Muscle layer of duodenum (tissue), 2 donors: ENCODE measurements at regions not wholly inside any gene's neighbourhood (a gene's known extent, or its start where the extent isn't known, plus 50 kb on each side); places are given as distances from the start of the nearest gene placed in this dataset.
A peak's percentile ranks its signal among the peaks of the same experiment; 100 is the strongest.

Experiments
- H3K27ac ChIP-seq: one replicate; pipeline ENCODE4 v1.7.0; 2013; ENCODE audit warnings: mild to moderate bottlenecking, low read length
- H3K27me3 ChIP-seq: one replicate; pipeline ENCODE4 v1.7.0; 2013; ENCODE audit warnings: low read depth, mild to moderate bottlenecking, control low read depth, low read length
- H3K36me3 ChIP-seq, 2 donors: one replicate each; pipeline ENCODE4 v1.7.0; 2013; ENCODE audit warnings: low read length in 2 of 2, control low read depth in 1 of 2, mild to moderate bottlenecking in 1 of 2; ENCODE audit not compliant: insufficient read depth in 2 of 2, control insufficient read depth in 1 of 2
- H3K4me1 ChIP-seq, 2 donors: one replicate each; pipeline ENCODE4 v1.7.0; 2013; ENCODE audit warnings: low read length in 2 of 2, mild to moderate bottlenecking in 2 of 2, control low read depth in 1 of 2, moderate library complexity in 1 of 2; ENCODE audit not compliant: insufficient read depth in 2 of 2, control insufficient read depth in 1 of 2
- H3K4me3 ChIP-seq, 2 donors: one replicate each; pipeline ENCODE4 v1.7.0; 2013; ENCODE audit warnings: low read length in 2 of 2, low read depth in 1 of 2, mild to moderate bottlenecking in 1 of 2
- H3K9me3 ChIP-seq, 2 donors: one replicate each; pipeline ENCODE4 v1.7.0; 2013; ENCODE audit warnings: low read length in 2 of 2, control low read depth in 1 of 2, mild to moderate bottlenecking in 1 of 2; ENCODE audit not compliant: control insufficient read depth in 1 of 2
- donor health status: healthy.

DNA sequence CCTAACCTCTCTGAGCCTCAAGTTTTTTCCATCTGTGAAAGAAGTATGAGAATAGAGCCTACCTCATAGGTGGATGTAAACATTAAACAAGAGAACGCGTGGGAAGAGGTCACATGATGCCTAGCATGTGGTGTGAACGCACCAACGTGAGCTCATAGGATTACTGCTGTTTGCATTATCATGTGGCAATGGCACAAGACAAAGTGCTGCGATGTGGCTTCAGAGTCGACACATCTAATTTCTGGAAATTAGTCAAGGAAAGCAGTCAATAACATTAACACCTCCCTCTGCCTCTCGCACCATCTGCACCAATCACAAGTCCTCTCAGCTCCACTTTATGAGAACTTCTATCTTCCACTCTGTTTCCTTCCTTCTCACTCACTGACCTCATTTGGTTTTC is 489.7 kb downstream of the COG6 start:
- no peaks in the 10 kb centered on the region for H3K27me3 ChIP-seq
- H3K9me3 ChIP-seq = no peaks in the 10 kb centered on the region
- H3K36me3 ChIP-seq = no peaks in the 10 kb centered on the region
- H3K4me3 ChIP-seq = no peak overlapping the region
- H3K27ac ChIP-seq = no peak overlapping the region
- H3K4me1 ChIP-seq = peaks cover 0 to 7% of the 10 kb centered on the region in 2 donors

DNA sequence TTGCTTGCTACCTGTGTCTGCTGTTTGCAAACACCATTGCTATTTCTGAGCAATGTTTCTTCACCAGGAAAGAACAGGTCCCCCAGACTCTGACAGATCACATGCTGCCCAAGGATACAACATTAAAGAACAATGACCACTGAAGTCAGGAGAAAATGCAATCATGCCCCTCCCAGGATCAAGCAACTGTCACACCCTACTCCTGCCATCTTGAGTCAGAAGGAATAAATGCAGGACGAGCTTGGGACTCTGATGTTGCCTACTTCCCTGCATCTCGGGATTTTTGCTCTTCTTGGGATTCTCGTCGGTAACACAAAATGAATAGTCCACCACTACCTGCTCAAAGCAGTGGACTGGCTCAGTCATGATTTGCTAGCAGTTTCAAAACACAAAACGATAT is 490.6 kb downstream of the COG6 start:
- Histone ChIP-seq H3K27me3 (no peaks in the 10 kb centered on the region), H3K36me3 (no peaks in the 10 kb centered on the region), H3K27ac (no peak overlapping the region), H3K4me1 (peaks cover 0 to 7% of the 10 kb centered on the region in 2 donors), H3K9me3 (no peaks in the 10 kb centered on the region), H3K4me3 (no peak overlapping the region)

DNA sequence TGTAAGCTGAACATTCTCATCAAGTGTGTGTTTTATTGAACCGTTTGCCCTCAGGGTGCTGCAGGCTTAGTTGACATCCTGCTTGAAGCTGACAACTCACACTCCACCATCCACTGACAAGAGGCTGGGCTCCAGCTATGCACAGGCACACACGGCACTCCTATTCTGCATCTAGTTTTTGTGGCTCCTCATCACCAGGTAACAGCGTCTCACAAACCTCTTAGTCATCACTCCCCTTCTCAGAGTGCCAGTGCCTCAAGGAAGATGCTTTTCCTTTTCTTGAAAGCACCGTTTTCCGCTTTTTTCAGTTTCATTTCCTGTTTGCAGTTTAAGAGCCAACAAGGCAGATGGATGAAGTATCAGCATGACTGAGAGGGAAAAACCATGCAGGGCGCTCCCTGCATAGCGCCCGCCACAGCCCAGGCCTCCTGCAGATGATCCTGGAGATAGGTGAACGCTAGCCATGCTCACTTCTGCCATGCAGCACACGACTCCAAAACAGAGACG is 491.2 kb downstream of the COG6 start:
- Histone ChIP-seq H3K27ac (no peak overlapping the region), H3K36me3 (no peaks in the 10 kb centered on the region)

DNA sequence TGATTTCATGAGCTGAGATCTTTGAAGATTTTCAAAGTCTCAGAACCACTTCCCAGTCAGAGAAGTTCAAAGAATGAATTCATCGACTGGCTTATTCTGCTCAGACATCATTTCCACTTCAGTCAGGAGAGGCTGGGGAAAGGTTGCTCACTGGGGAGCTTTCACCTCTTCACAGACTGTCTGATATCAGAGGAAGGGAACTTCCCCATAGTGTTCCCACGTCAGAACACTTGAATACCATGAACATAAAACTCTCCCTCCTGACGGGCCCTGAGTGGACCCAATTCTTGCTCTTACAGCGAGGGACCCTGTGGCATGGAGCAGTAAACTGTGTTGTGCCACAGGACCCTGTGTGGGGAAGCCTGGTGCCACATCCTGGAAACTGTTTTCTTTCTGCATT is 492.6 kb downstream of the COG6 start:
- H3K27ac ChIP-seq = no peak overlapping the region
- H3K36me3 ChIP-seq = no peaks in the 10 kb centered on the region
- no peaks in the 10 kb centered on the region for H3K9me3 ChIP-seq
- no peaks in the 10 kb centered on the region for H3K27me3 ChIP-seq
- no peak overlapping the region for H3K4me3 ChIP-seq
- peaks cover 0 to 7% of the 10 kb centered on the region in 2 donors for H3K4me1 ChIP-seq

More for the DNA sequence above, 491.2 kb downstream of the COG6 start:
- Histone ChIP-seq H3K27me3 (no peaks in the 10 kb centered on the region), H3K9me3 (no peaks in the 10 kb centered on the region), H3K4me1 (peaks cover 0 to 7% of the 10 kb centered on the region in 2 donors), H3K4me3 (no peak overlapping the region)

DNA sequence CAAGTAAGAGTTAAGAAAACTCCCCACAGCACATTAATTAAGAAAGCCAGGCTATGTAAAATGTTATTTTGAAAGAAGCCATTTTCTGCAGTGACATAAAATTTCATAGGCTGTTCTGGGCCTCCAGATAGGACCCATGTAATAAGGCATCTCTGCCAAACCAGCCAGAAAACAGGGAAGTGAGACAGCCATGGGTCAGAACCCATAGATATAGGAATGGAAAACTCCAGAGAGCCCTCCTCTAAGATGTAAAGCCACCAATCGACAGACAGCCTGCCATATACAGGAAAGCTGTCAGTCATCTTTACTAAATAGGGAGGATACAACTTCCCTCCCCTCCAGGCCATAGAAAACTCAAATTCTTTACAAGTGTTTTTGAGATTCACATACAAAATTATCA is 493.3 kb downstream of the COG6 start:
- H3K4me3 ChIP-seq = no peak overlapping the region
- peak overlapping the region; percentile 76 for H3K27ac ChIP-seq
- H3K9me3 ChIP-seq = no peaks in the 10 kb centered on the region
- H3K36me3 ChIP-seq = no peaks in the 10 kb centered on the region
- H3K27me3 ChIP-seq = no peaks in the 10 kb centered on the region
- H3K4me1 ChIP-seq = peaks cover 0 to 7% of the 10 kb centered on the region in 2 donors

DNA sequence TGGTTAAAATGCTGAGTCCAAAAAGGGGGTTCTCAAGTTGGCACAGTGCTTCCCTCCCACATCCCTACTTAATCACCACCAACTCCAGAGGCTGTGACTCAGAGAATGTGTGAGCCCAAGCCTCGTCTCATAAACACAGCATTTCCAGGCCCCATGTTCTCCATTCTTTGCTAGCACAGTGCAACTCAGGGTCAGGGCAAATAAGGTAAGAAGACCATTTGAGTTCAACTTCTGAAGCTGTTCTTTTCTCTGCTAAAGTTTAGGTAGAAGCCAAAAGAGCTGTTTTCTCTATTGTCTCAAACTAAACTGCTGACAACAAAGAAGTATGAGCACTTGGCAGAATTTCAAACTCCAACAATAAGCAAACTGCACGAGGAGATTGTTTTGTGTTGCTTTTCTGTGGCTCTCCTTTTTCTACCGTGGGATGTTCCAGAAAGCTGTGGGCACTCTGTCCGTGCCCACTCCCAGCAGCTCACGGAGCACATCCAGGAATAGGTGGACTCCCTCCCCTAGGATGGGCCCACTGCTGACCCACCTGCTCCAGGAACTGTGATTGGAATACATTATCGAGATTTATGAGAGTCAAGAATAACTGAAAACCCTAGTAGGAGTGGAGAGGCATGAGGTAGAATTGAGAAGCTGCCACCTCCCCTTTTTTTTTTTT is 494.3 kb downstream of the COG6 start:
- H3K27ac ChIP-seq = peak overlapping the region; percentile 76
- no peaks in the 10 kb centered on the region for H3K27me3 ChIP-seq
- no peaks in the 10 kb centered on the region for H3K9me3 ChIP-seq
- H3K36me3 ChIP-seq = no peaks in the 10 kb centered on the region
- no peak overlapping the region for H3K4me3 ChIP-seq
- peaks cover 0 to 7% of the 10 kb centered on the region in 2 donors for H3K4me1 ChIP-seq

DNA sequence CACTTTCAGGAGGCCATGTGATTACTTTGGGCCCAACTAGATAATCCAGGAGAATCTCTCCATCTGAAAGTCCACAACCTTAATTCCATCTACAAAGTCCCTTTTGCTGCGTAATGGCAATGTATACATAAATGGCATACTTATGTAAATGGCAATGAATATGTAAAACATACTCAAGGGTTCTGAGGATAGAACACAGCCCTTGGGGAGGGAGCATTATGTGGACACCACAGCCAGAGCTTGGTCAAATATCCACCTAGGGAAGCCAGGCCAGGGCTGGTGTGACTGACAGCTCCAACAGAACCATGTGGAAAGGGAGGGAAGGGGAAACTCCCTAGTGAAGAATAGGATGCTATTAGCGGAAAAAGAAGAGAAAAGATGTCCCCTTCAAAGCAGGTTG is 496.2 kb downstream of the COG6 start:
- Histone ChIP-seq H3K4me3 (no peak overlapping the region), H3K9me3 (no peaks in the 10 kb centered on the region), H3K27me3 (no peaks in the 10 kb centered on the region), H3K36me3 (no peaks in the 10 kb centered on the region), H3K4me1 (peaks cover 0 to 7% of the 10 kb centered on the region in 2 donors), H3K27ac (no peak overlapping the region)

DNA sequence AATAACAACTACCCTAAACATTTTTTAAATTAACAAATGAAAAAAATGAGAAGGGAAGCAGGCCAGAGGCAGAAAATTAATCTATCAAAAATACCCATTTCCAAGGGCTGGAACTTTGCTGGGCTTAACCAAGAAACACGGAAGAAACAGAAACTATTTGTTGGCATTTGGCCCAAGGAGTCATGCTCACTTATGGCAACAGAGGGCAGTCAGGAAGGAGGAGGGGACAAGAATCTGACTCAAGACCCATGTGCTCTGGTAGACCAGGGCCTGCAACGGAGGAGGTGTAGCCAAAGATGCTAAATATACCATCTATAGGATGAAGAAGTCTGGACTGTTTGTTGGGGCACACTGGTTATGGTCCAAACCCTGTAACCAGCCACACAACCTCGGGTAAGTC is 496.7 kb downstream of the COG6 start:
- Histone ChIP-seq H3K36me3 (no peaks in the 10 kb centered on the region), H3K4me1 (peaks cover 0 to 7% of the 10 kb centered on the region in 2 donors), H3K27me3 (no peaks in the 10 kb centered on the region), H3K4me3 (no peak overlapping the region), H3K9me3 (no peaks in the 10 kb centered on the region), H3K27ac (no peak overlapping the region)

DNA sequence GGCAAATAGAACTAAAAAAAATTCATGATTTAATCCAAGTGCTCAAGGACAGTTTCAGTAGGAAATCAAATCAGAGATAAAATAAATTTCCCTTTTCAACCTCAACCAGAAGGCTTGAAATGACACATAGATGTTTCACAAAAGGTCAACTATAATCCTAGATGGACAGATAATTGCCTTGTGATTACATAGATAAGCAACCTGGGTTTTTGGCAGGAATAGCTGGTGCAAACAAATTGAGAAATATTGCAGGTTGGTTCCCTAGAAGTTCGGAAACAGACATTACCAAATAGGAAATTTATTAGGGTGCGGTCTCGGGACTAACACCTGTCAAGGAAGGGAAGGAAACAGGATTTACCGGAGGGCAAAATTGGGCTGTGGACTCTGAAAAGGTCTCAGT is 497.5 kb downstream of the COG6 start:
- H3K9me3 ChIP-seq = no peaks in the 10 kb centered on the region
- H3K36me3 ChIP-seq = no peaks in the 10 kb centered on the region
- no peak overlapping the region for H3K4me3 ChIP-seq
- no peaks in the 10 kb centered on the region for H3K27me3 ChIP-seq
- H3K27ac ChIP-seq = no peak overlapping the region
- H3K4me1 ChIP-seq = peaks cover 0 to 7% of the 10 kb centered on the region in 2 donors

DNA sequence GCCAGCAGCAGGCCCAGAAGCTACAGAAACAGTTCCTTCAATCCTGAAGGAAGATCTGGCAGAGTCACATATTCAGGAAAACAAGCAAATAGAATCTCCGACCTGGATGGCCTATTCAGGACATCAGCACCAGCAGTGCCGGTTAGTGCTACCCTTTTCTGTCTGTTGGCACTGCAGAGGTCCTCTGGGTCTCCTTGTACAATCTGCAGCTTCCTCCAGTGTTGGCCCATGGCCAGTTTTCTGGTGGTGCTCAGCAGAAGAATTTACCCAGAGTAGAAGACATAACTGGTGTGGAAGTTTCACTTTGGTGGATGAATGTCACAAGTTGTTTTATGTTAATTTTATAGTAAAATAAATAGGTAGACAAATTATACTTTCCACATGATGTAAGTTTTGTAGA is 498.1 kb downstream of the COG6 start:
- Histone ChIP-seq H3K27ac (no peak overlapping the region), H3K9me3 (no peaks in the 10 kb centered on the region), H3K36me3 (no peaks in the 10 kb centered on the region), H3K4me3 (no peak overlapping the region), H3K27me3 (no peaks in the 10 kb centered on the region), H3K4me1 (peaks cover 0 to 7% of the 10 kb centered on the region in 2 donors)

DNA sequence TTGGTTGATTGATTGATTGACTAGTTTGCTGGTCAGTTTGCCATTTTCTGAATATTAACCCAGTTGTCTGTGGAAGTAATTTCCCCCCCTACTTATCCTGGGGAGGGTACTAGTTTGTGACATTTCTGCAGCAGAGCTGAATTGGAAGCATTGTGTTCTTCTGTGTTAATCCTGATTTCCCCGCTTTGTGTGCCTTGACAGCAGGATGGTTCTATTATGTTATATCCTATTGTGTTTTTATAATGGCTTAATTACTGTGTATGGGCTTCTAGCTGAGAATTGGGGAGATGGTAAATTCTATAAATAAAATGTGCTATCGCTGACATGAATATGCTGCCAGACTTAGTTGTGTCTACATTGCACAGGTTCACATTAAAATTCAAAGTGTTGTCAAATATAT is 499.7 kb downstream of the COG6 start:
- Histone ChIP-seq H3K4me1 (no peaks in the 10 kb centered on the region), H3K9me3 (no peaks in the 10 kb centered on the region), H3K27ac (no peak overlapping the region), H3K27me3 (no peaks in the 10 kb centered on the region), H3K36me3 (no peaks in the 10 kb centered on the region), H3K4me3 (no peak overlapping the region)

DNA sequence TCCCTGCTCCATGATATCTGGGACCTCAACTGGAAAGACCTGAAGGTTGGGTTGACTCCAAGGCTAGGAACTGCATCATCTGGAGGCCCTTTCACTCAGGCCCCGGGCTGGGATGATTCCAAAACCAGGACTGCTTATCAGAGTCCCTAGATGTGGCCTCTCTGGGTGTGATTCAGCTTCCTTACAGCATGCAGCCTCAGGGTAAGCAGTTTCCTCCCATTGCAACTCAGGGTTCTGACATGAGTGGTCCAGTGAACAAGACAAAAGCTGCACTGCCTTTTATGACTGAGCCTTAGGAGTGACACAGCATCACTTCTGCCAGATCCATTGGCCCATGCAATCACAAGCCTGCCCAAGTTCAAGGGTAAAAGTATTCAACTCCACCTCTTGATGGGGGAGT is 502.8 kb downstream of the COG6 start:
- H3K9me3 ChIP-seq = no peaks in the 10 kb centered on the region
- H3K27me3 ChIP-seq = no peaks in the 10 kb centered on the region
- H3K27ac ChIP-seq = no peak overlapping the region
- H3K4me3 ChIP-seq = no peak overlapping the region
- no peaks in the 10 kb centered on the region for H3K36me3 ChIP-seq
- no peaks in the 10 kb centered on the region for H3K4me1 ChIP-seq
